Upper lobe of left lung (tissue), 4 donors: ENCODE measurements at regions not wholly inside any gene's neighbourhood (a gene's known extent, or its start where the extent isn't known, plus 50 kb on each side); places are given as distances from the start of the nearest gene placed in this dataset.

ENCODE experiments used
- EP300 ChIP-seq, 4 donors: sonication (generic); formaldehyde crosslinking; IDR thresholded peaks; one replicate each; pipeline ENCODE4 v1.5.1; 2017; ENCODE audit warnings: antibody characterized with exemption in 4 of 4, control low read depth in 2 of 4
- POLR2A ChIP-seq, 4 donors: fragments of 450-650 bp; IDR thresholded peaks; one replicate each; pipeline ENCODE4 v1.5.1; 2016 to 2017; ENCODE audit warnings: antibody characterized with exemption in 4 of 4, mild to moderate bottlenecking in 2 of 4
- POLR2AphosphoS5 ChIP-seq, 2 donors: sonication (generic); formaldehyde crosslinking; IDR thresholded peaks; one replicate each; pipeline ENCODE4 v1.5.1; 2017; ENCODE audit warnings: antibody characterized with exemption in 2 of 2
- TF ChIP-seq, protein P1 (sequence below), 6 experiments: fragments of 450-650 bp in 4 of 6; fragments of 200-600 bp in 2 of 6; sonication (generic) in 2 of 6; IDR thresholded peaks; one replicate each; pipeline ENCODE4 v1.5.1; 2016 to 2019; ENCODE audit warnings: antibody characterized with exemption in 6 of 6

DNA sequence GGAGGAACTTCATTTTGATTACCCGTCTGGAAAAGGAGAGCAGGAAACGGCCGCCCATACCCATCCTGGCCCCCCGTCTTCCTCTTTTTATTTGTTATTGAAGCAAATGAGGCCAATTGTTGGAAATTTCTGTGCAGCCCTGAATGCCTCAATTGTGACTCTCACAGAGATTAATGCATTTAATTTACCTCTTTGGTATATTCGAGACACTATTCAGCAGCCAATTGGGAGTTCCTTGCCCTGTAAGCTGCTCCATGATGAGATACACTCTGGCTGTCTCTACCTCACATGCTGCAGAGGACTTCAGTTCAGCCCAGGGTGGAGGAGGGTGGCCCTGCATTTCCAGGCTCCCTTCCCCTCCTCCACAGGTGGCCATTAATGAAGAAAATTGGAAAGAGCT lies 60.6 kb upstream of the NTM start:
- TF ChIP-seq, protein P1, sequence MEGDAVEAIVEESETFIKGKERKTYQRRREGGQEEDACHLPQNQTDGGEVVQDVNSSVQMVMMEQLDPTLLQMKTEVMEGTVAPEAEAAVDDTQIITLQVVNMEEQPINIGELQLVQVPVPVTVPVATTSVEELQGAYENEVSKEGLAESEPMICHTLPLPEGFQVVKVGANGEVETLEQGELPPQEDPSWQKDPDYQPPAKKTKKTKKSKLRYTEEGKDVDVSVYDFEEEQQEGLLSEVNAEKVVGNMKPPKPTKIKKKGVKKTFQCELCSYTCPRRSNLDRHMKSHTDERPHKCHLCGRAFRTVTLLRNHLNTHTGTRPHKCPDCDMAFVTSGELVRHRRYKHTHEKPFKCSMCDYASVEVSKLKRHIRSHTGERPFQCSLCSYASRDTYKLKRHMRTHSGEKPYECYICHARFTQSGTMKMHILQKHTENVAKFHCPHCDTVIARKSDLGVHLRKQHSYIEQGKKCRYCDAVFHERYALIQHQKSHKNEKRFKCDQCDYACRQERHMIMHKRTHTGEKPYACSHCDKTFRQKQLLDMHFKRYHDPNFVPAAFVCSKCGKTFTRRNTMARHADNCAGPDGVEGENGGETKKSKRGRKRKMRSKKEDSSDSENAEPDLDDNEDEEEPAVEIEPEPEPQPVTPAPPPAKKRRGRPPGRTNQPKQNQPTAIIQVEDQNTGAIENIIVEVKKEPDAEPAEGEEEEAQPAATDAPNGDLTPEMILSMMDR (IDR thresholded peaks at IDR 0.05) = no peak
- TF ChIP-seq POLR2A (IDR thresholded peaks at IDR 0.05) (no peak), POLR2AphosphoS5 (IDR thresholded peaks at IDR 0.05) (no peak), EP300 (IDR thresholded peaks at IDR 0.05) (no peak)
